IMR-90 (cell line): ENCODE measurements at regions not wholly inside any gene's neighbourhood (a gene's known extent, or its start where the extent isn't known, plus 50 kb on each side); places are given as distances from the start of the nearest gene placed in this dataset.

Source experiments
- ATAC-seq: fragments of 200-7000 bp; cut with Tn5 transposase; 2 replicates; pipeline ENCODE4 v1.9.1; 2020; ENCODE audit warnings: low read depth, mild to moderate bottlenecking, moderate library complexity
- BruUV-seq: library from RNA; stranded (reverse); fragments of 400-500 nt; replicated peaks from 2 replicates; lab custom pipeline; 2021; lab: Mats Ljungman, UMichigan
- CTCF ChIA-PET: fragments of 300-600 bp; formaldehyde crosslinking; extraction: SDS; loops from one replicate; lab custom pipeline; 2021; ENCODE audit warnings: antibody characterized with exemption; lab: Yijun Ruan, JAX
- POLR2A ChIA-PET: fragments of 300-600 bp; sonication (Branson Sonifier 250); formaldehyde crosslinking; loops from one replicate; lab custom pipeline; 2022; ENCODE audit warnings: antibody characterized with exemption; ENCODE audit not compliant: unreplicated experiment; lab: Charles Lee
- DNase-seq: peaks from one replicate; pipeline ENCODE4 v3.0.0; 2013
- H2AFZ ChIP-seq: replicated peaks from 2 replicates; pipeline ENCODE3; 2013; ENCODE audit warnings: low read length, mild to moderate bottlenecking; ENCODE audit not compliant: poor library complexity
- H2AK5ac ChIP-seq: 2 replicates; pipeline ENCODE4 v1.6.1; 2013; ENCODE audit warnings: low read depth, low read length, inconsistent platforms
- H2AK9ac ChIP-seq: replicated peaks from 2 replicates; pipeline ENCODE3; 2013; ENCODE audit warnings: mild to moderate bottlenecking, low read depth, low read length, moderate library complexity; ENCODE audit not compliant: poor library complexity
- H2BK120ac ChIP-seq: 2 replicates; pipeline ENCODE4 v1.6.1; 2013; ENCODE audit warnings: low read depth, low read length, inconsistent platforms
- H2BK15ac ChIP-seq: 3 replicates; pipeline ENCODE4 v1.6.1; 2013; ENCODE audit warnings: low read depth, low read length, inconsistent platforms
- H2BK20ac ChIP-seq: 2 replicates; pipeline ENCODE4 v1.6.1; 2013; ENCODE audit warnings: low read depth, mild to moderate bottlenecking, inconsistent platforms, low read length, moderate library complexity
- H2BK5ac ChIP-seq: 2 replicates; pipeline ENCODE4 v1.6.1; 2013; ENCODE audit warnings: mild to moderate bottlenecking, low read depth, low read length, inconsistent platforms; ENCODE audit not compliant: poor library complexity, severe bottlenecking
- H3K14ac ChIP-seq: replicated peaks from 2 replicates; pipeline ENCODE4 v1.6.1; 2013; ENCODE audit warnings: low read depth, low read length, inconsistent platforms
- H3K18ac ChIP-seq: 2 replicates; pipeline ENCODE4 v1.6.1; 2013; ENCODE audit warnings: low read depth, low read length, control low read depth
- H3K23ac ChIP-seq: 2 replicates; pipeline ENCODE4 v1.6.1; 2013; ENCODE audit warnings: low read depth, low read length, inconsistent platforms
- H3K27ac ChIP-seq: 2 replicates; pipeline ENCODE4 v1.5.1; 2013; ENCODE audit warnings: mild to moderate bottlenecking, control low read depth, low read length; ENCODE audit not compliant: insufficient read depth
- H3K27me3 ChIP-seq: 2 replicates; pipeline ENCODE4 v1.6.1; 2013; ENCODE audit warnings: low read length; ENCODE audit not compliant: control insufficient read depth, insufficient read depth
- H3K36me3 ChIP-seq: 2 replicates; pipeline ENCODE4 v1.6.1; 2013; ENCODE audit warnings: low read length, mixed read lengths; ENCODE audit not compliant: control insufficient read depth, insufficient read depth
- H3K4ac ChIP-seq: 2 replicates; pipeline ENCODE4 v1.6.1; 2013; ENCODE audit warnings: low read depth, low read length, inconsistent platforms
- H3K4me1 ChIP-seq: 2 replicates; pipeline ENCODE4 v1.6.1; 2013; ENCODE audit warnings: low read length, mixed read lengths; ENCODE audit not compliant: control insufficient read depth, insufficient read depth
- H3K4me2 ChIP-seq: 2 replicates; pipeline ENCODE4 v1.6.1; 2013; ENCODE audit warnings: low read depth, mild to moderate bottlenecking, control low read depth, low read length, moderate library complexity
- H3K4me3 ChIP-seq: 2 replicates; pipeline ENCODE4 v1.5.1; 2013; ENCODE audit warnings: low read depth, mild to moderate bottlenecking, control low read depth, low read length, moderate library complexity; ENCODE audit not compliant: insufficient read depth
- H3K56ac ChIP-seq: 2 replicates; pipeline ENCODE4 v1.6.1; 2013; ENCODE audit warnings: low read length, inconsistent platforms; ENCODE audit not compliant: insufficient read depth; ENCODE audit errors: extremely low read depth
- H3K79me1 ChIP-seq, 2 experiments: 2 replicates each; pipeline ENCODE4 v1.6.1; 2013; ENCODE audit warnings: low read length in 2 of 2, inconsistent platforms in 1 of 2, low read depth in 1 of 2
- H3K9ac ChIP-seq: 2 replicates; pipeline ENCODE4 v1.6.1; 2013; ENCODE audit warnings: low read depth, low read length, control low read depth
- H3K9me1 ChIP-seq: 2 replicates; pipeline ENCODE4 v1.6.1; 2013; ENCODE audit warnings: low read length, inconsistent platforms; ENCODE audit not compliant: insufficient read depth
- H3K9me3 ChIP-seq: 2 replicates; pipeline ENCODE4 v1.6.1; 2013; ENCODE audit warnings: low read length; ENCODE audit not compliant: control insufficient read depth, insufficient read depth
- H4K20me1 ChIP-seq: 2 replicates; pipeline ENCODE4 v1.6.1; 2013; ENCODE audit warnings: low read length, inconsistent platforms; ENCODE audit not compliant: insufficient read depth
- H4K5ac ChIP-seq: 2 replicates; pipeline ENCODE4 v1.6.1; 2013; ENCODE audit warnings: mild to moderate bottlenecking, low read depth, low read length, control low read depth
- H4K8ac ChIP-seq, 2 experiments: 2 replicates each; pipeline ENCODE4 v1.6.1; 2013; ENCODE audit warnings: low read depth in 2 of 2, low read length in 2 of 2, control low read depth in 1 of 2, inconsistent platforms in 1 of 2
- H4K91ac ChIP-seq: 2 replicates; pipeline ENCODE4 v1.6.1; 2013; ENCODE audit warnings: low read depth, low read length, inconsistent platforms; ENCODE audit not compliant: insufficient read depth
- BHLHE40 ChIP-seq: fragments of 150-350 bp; IDR thresholded peaks from 2 replicates; pipeline ENCODE4 v1.6.1; 2016; ENCODE audit warnings: mild to moderate bottlenecking, low read depth, low read length
- CEBPB ChIP-seq: IDR thresholded peaks from 2 replicates; pipeline ENCODE4 v1.6.1; 2012; ENCODE audit warnings: low read depth, low read length, improper control_type of control experiment
- CHD1 ChIP-seq: IDR thresholded peaks from 2 replicates; pipeline ENCODE4 v1.6.1; 2012; ENCODE audit warnings: low read depth, low read length, improper control_type of control experiment
- ELK1 ChIP-seq: fragments of 150-350 bp; IDR thresholded peaks from 2 replicates; pipeline ENCODE4 v1.6.1; 2016; ENCODE audit warnings: low read depth, mild to moderate bottlenecking, low read length, moderate library complexity, borderline replicate concordance
- FOS ChIP-seq: fragments of 150-350 bp; IDR thresholded peaks from 2 replicates; pipeline ENCODE4 v1.6.1; 2016; ENCODE audit warnings: low read depth, low read length
- MAZ ChIP-seq: IDR thresholded peaks from 2 replicates; pipeline ENCODE4 v1.6.1; 2012; ENCODE audit warnings: low read depth, mild to moderate bottlenecking, low read length, improper control_type of control experiment, moderate library complexity, borderline replicate concordance
- MXI1 ChIP-seq: IDR thresholded peaks from 2 replicates; pipeline ENCODE4 v1.6.1; 2012; ENCODE audit warnings: low read depth, mild to moderate bottlenecking, low read length, moderate library complexity, borderline replicate concordance
- NFE2L2 ChIP-seq: fragments of 150-350 bp; IDR thresholded peaks from 2 replicates; pipeline ENCODE4 v1.6.1; 2016; ENCODE audit warnings: low read depth, mild to moderate bottlenecking, low read length
- RAD21 ChIP-seq: IDR thresholded peaks from 2 replicates; pipeline ENCODE4 v1.6.1; 2012; ENCODE audit warnings: low read length, improper control_type of control experiment
- RCOR1 ChIP-seq: IDR thresholded peaks from 2 replicates; pipeline ENCODE4 v1.6.1; 2012; ENCODE audit warnings: mild to moderate bottlenecking, low read length, improper control_type of control experiment; ENCODE audit not compliant: insufficient replicate concordance
- RFX5 ChIP-seq: IDR thresholded peaks from 2 replicates; pipeline ENCODE4 v1.8.0; 2012; ENCODE audit warnings: low read depth, mild to moderate bottlenecking, low read length, moderate library complexity
- SMC3 ChIP-seq: fragments of 150-350 bp; IDR thresholded peaks from 2 replicates; pipeline ENCODE4 v1.6.1; 2016; ENCODE audit warnings: low read depth, mild to moderate bottlenecking, antibody characterized with exemption, low read length, moderate library complexity
- USF2 ChIP-seq: fragments of 150-350 bp; IDR thresholded peaks from 2 replicates; pipeline ENCODE4 v1.6.1; 2017; ENCODE audit warnings: mild to moderate bottlenecking, antibody characterized with exemption, low read length, low read depth
- dilution Hi-C: fragments of 300-500 bp; cut with HindIII; formaldehyde crosslinking; loops from one replicate; pipeline ENCODE4 v1.14.3; 2018; ENCODE audit warnings: low sequenced_read_pairs; ENCODE audit not compliant: unreplicated experiment
- in situ Hi-C: fragments of 300-500 bp; cut with MboI; formaldehyde crosslinking; loops from 3 replicates; pipeline ENCODE4 v1.14.3; 2019; ENCODE audit warnings: low sequenced_read_pairs, inconsistent platforms, mixed read lengths
- intact Hi-C: fragments of 100-400 bp; cut with micrococcal nuclease; formaldehyde crosslinking; loops from 2 replicates; pipeline ENCODE4 v1.10.0; 2022

- Histone ChIP-seq H4K5ac (no peak overlapping the region), H3K4me1 (no peaks in the 10 kb centered on the region; the same call in 1 of the 2 replicates), H3K9me1 (no peaks in the 10 kb centered on the region), H2BK5ac (no peak overlapping the region), H3K4ac (no peak overlapping the region), H3K9me3 (no peaks in the 10 kb centered on the region), H3K4me2 (no peak overlapping the region), H4K91ac (no peak overlapping the region), H3K79me1 (no peaks in the 10 kb centered on the region), H3K56ac (no peak overlapping the region), H3K4me3 (no peak overlapping the region), H2BK15ac (no peak overlapping the region), H2BK120ac (no peak overlapping the region), H2AK5ac (no peak overlapping the region), H2AK9ac (no peak overlapping the region), H3K27ac (no peak overlapping the region), H3K9ac (no peak overlapping the region), H3K14ac (no peak overlapping the region), H3K36me3 (no peaks in the 10 kb centered on the region), H3K23ac (no peak overlapping the region), H2AFZ (no peak overlapping the region), H3K27me3 (no peaks in the 10 kb centered on the region), H2BK20ac (no peak overlapping the region), H4K20me1 (no peaks in the 10 kb centered on the region), H4K8ac (no peak overlapping the region), H3K18ac (no peak overlapping the region)
- intact Hi-C loops, result no loop called here
- dilution Hi-C loops, result no loop called here
- in situ Hi-C loops, result no loop called here
- ChIA-PET POLR2A (no interaction called here), CTCF (no interaction called here)
- no TSS peak for BruUV-seq
- TF ChIP-seq RCOR1 (no peak), MAZ (no peak), ELK1 (no peak), MXI1 (no peak), SMC3 (no peak), CHD1 (no peak), USF2 (no peak), NFE2L2 (no peak), RFX5 (no peak), FOS (no peak), RAD21 (no peak), BHLHE40 (no peak), CEBPB (no peak)
- ATAC-seq (no peak), DNase-seq (no peak)
Observed at GRCh38 chr3:74511078-74511477, 103.4 kb downstream of the CNTN3 start.
